ENCODE measurements at regions not wholly inside any gene's neighbourhood (a gene's known extent, or its start where the extent isn't known, plus 50 kb on each side); places are given as distances from the start of the nearest gene placed in this dataset.
"Not testable (repeated sequence)": the region's sequence is repeated elsewhere in the genome, so short reads cannot be mapped to it uniquely, and the experiment has no call there.

- DNase-seq = not testable (repeated sequence)
Observed at GRCh38 chr20:17891131-17891530, 77.5 kb downstream of the SNX5 start.

- no peak for DNase-seq
Observed at GRCh38 chr20:17890330-17890729, 78.3 kb downstream of the SNX5 start.

- no peak for DNase-seq
Observed at GRCh38 chr20:17889226-17889625, 79.4 kb downstream of the SNX5 start.

GRCh38 chr20:17888044-17888443 lies 80.5 kb downstream of the SNX5 start:
- no peak for DNase-seq

- DNase-seq = no peak
Observed at GRCh38 chr20:17887331-17888030, 81.1 kb downstream of the SNX5 start.

- no peak for DNase-seq
Observed at GRCh38 chr20:17885544-17885943, 83.0 kb downstream of the SNX5 start.

- DNase-seq = no peak
Observed at GRCh38 chr20:17885076-17885475, 83.5 kb downstream of the SNX5 start.

GRCh38 chr20:17884307-17885003 lies 84.1 kb downstream of the SNX5 start:
- no peak for DNase-seq

GRCh38 chr20:17883592-17884306 lies 84.8 kb downstream of the SNX5 start:
- no peak for DNase-seq

GRCh38 chr20:17882834-17883591 lies 85.6 kb downstream of the SNX5 start:
- DNase-seq = no peak

- no peak for DNase-seq
Observed at GRCh38 chr20:17882065-17882833, 86.3 kb downstream of the SNX5 start.

- no peak for DNase-seq
Observed at GRCh38 chr20:17881741-17882064, 86.9 kb downstream of the SNX5 start.

- DNase-seq = no peak
Observed at GRCh38 chr20:17878912-17879602, 89.5 kb downstream of the SNX5 start.

GRCh38 chr20:17878069-17878911 lies 90.3 kb downstream of the SNX5 start:
- no peak for DNase-seq

GRCh38 chr20:17875981-17876385 lies 92.6 kb downstream of the SNX5 start:
- DNase-seq = no peak

GRCh38 chr20:17875106-17875980 lies 93.3 kb downstream of the SNX5 start:
- DNase-seq = no peak

GRCh38 chr20:17874271-17875105 lies 94.1 kb downstream of the SNX5 start:
- no peak for DNase-seq

GRCh38 chr20:17873410-17874270 lies 95.0 kb downstream of the SNX5 start:
- no peak for DNase-seq

Measured in T-helper 2 cell (primary cell).